ENCODE measurements at regions not wholly inside any gene's neighbourhood (a gene's known extent, or its start where the extent isn't known, plus 50 kb on each side); places are given as distances from the start of the nearest gene placed in this dataset.

GRCh38 chrX:39766855-39767254 lies 330.9 kb downstream of the BCOR start:
- DNase-seq (ENCODE audit: low read depth, low spot score) (no peak), ATAC-seq (no peak)
- Histone ChIP-seq H3K4me2 (ENCODE audit: low read length) (no peak overlapping the region), H3K9ac (ENCODE audit: low read length) (no peak overlapping the region), H3K4me3 (replicated peaks in 1 of 2; ENCODE audit: low read depth in 1 of 2, low read length in 2 of 2) (no peak overlapping the region), H3K27ac (ENCODE audit: low read depth, low read length) (no peak overlapping the region), H3K9me2 (ENCODE audit: insufficient read depth) (no peaks in the 10 kb centered on the region), H3K79me2 (ENCODE audit: insufficient read depth, low read length) (no peaks in the 10 kb centered on the region), H3K4me1 (ENCODE audit: control insufficient read depth in 1 of 2, insufficient read depth in 2 of 2, low read length in 2 of 2) (no peaks in the 10 kb centered on the region), H3K27me3 (ENCODE audit: insufficient read depth, low read length) (no peaks in the 10 kb centered on the region), H3K36me3 (ENCODE audit: control insufficient read depth in 1 of 2, insufficient read depth in 2 of 2, low read length in 2 of 2) (no peaks in the 10 kb centered on the region), H4K20me1 (ENCODE audit: insufficient read depth) (no peaks in the 10 kb centered on the region), H2AFZ (ENCODE audit: low read depth, low read length, poor library complexity, severe bottlenecking) (no peak overlapping the region), H3K9me3 (ENCODE audit: control insufficient read depth in 1 of 2, insufficient read depth in 1 of 2, low read depth in 1 of 2, low read length in 2 of 2) (no peaks in the 10 kb centered on the region)
- CTCF ChIA-PET: no interaction called here
- POLR2A ChIA-PET: interaction anchor here (0.6 kb wide), 1 partner anchor 349 kb away, joined by 4 read pairs; no protein-coding TSS in a partner anchor
- no TSS peak for BruUV-seq (replicated peaks)
- intact Hi-C loops (cut with micrococcal nuclease): no loop called here
- RAD21 ChIA-PET (ENCODE audit: low non-redundant PET in 1 of 2, low total read pairs in 2 of 2, uncharacterized antibody in 2 of 2, unreplicated experiment in 2 of 2): no interaction called here
- TF ChIP-seq CBX3 (IDR thresholded peaks at IDR 0.05; ENCODE audit: low read depth) (no peak), MAX (IDR thresholded peaks at IDR 0.05) (no peak), EZH2phosphoT487 (IDR thresholded peaks at IDR 0.05; ENCODE audit: borderline replicate concordance) (no peak), SRF (IDR thresholded peaks at IDR 0.05; ENCODE audit: low read depth) (no peak), REST (IDR thresholded peaks at IDR 0.05; ENCODE audit: low read depth) (no peak), EGR1 (IDR thresholded peaks at IDR 0.05; ENCODE audit: low read depth) (no peak), SIN3A (IDR thresholded peaks at IDR 0.05; ENCODE audit: low read depth) (no peak), POLR2A (IDR thresholded peaks at IDR 0.05; ENCODE audit: borderline replicate concordance, extremely low read depth, insufficient read depth, insufficient read length) (no peak), RAD21 (IDR thresholded peaks at IDR 0.05; ENCODE audit: low read depth) (no peak), FOSL1 (IDR thresholded peaks at IDR 0.05; ENCODE audit: low read depth) (no peak), SP1 (IDR thresholded peaks at IDR 0.05; ENCODE audit: low read depth) (no peak), JUND (IDR thresholded peaks at IDR 0.05) (no peak), ZFX (IDR thresholded peaks at IDR 0.05) (no peak)
- TF ChIP-seq, protein P1, sequence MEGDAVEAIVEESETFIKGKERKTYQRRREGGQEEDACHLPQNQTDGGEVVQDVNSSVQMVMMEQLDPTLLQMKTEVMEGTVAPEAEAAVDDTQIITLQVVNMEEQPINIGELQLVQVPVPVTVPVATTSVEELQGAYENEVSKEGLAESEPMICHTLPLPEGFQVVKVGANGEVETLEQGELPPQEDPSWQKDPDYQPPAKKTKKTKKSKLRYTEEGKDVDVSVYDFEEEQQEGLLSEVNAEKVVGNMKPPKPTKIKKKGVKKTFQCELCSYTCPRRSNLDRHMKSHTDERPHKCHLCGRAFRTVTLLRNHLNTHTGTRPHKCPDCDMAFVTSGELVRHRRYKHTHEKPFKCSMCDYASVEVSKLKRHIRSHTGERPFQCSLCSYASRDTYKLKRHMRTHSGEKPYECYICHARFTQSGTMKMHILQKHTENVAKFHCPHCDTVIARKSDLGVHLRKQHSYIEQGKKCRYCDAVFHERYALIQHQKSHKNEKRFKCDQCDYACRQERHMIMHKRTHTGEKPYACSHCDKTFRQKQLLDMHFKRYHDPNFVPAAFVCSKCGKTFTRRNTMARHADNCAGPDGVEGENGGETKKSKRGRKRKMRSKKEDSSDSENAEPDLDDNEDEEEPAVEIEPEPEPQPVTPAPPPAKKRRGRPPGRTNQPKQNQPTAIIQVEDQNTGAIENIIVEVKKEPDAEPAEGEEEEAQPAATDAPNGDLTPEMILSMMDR (IDR thresholded peaks at IDR 0.05 in 2 of 3, conservative IDR thresholded peaks at IDR 0.05 in 1 of 3; ENCODE audit: borderline replicate concordance in 1 of 3, insufficient read depth in 1 of 3, low read depth in 2 of 3, low read length in 2 of 3): no peak
- TF ChIP-seq, protein P2, sequence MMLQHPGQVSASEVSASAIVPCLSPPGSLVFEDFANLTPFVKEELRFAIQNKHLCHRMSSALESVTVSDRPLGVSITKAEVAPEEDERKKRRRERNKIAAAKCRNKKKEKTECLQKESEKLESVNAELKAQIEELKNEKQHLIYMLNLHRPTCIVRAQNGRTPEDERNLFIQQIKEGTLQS (IDR thresholded peaks at IDR 0.05): no peak

All from HCT116 (cell line).